A673 (cell line): ENCODE measurements at regions not wholly inside any gene's neighbourhood (a gene's known extent, or its start where the extent isn't known, plus 50 kb on each side); places are given as distances from the start of the nearest gene placed in this dataset.

Experiments used
- BruUV-seq: library from RNA; stranded (reverse); fragments of 400-500 nt; replicated peaks from 2 replicates; lab custom pipeline; 2021; lab: Mats Ljungman, UMichigan
- CTCF ChIA-PET: fragments of 300-600 bp; sonication (Branson Sonifier 250); formaldehyde crosslinking; loops from one replicate; lab custom pipeline; 2022; ENCODE audit warnings: antibody characterized with exemption; lab: Charles Lee
- POLR2A ChIA-PET: fragments of 300-600 bp; sonication (Branson Sonifier 250); formaldehyde crosslinking; loops from one replicate; lab custom pipeline; 2022; ENCODE audit warnings: antibody characterized with exemption; ENCODE audit not compliant: low non-redundant PET; lab: Charles Lee
- DNase-seq: peaks from one replicate; pipeline ENCODE4 v3.0.0-alpha.2; 2015; ENCODE audit warnings: low spot score
- H3K27ac ChIP-seq: fragments of 200-600 bp; sonication (generic); 2 replicates; pipeline ENCODE4 v1.5.1; 2016; ENCODE audit warnings: mixed run types, low read depth, mild to moderate bottlenecking, mixed read lengths, antibody characterized with exemption, low read length; ENCODE audit not compliant: poor library complexity, severe bottlenecking
- H3K27me3 ChIP-seq: fragments of 200-600 bp; sonication (generic); replicated peaks from 2 replicates; pipeline ENCODE4 v1.6.1; 2017; ENCODE audit warnings: mixed run types, low read depth, mild to moderate bottlenecking, mixed read lengths, antibody characterized with exemption, low read length; ENCODE audit not compliant: insufficient read depth, poor library complexity
- H3K36me3 ChIP-seq: fragments of 200-600 bp; sonication (generic); 2 replicates; pipeline ENCODE4 v1.6.1; 2016; ENCODE audit warnings: mixed run types, mild to moderate bottlenecking, mixed read lengths, antibody characterized with exemption, low read length; ENCODE audit not compliant: insufficient read depth, poor library complexity, severe bottlenecking
- H3K4me1 ChIP-seq: fragments of 200-600 bp; sonication (generic); 2 replicates; pipeline ENCODE4 v1.6.1; 2017; ENCODE audit warnings: mixed run types, mild to moderate bottlenecking, mixed read lengths, antibody characterized with exemption, low read length; ENCODE audit not compliant: insufficient read depth, poor library complexity, severe bottlenecking
- H3K4me3 ChIP-seq: fragments of 200-600 bp; sonication (generic); 2 replicates; pipeline ENCODE4 v1.5.1; 2016; ENCODE audit warnings: low read depth, mixed run types, mild to moderate bottlenecking, mixed read lengths, low read length; ENCODE audit not compliant: poor library complexity, severe bottlenecking
- H3K9me3 ChIP-seq: fragments of 200-600 bp; sonication (generic); 2 replicates; pipeline ENCODE4 v1.6.1; 2016; ENCODE audit warnings: mixed run types, low read depth, mild to moderate bottlenecking, mixed read lengths, antibody characterized with exemption, low read length; ENCODE audit not compliant: poor library complexity, severe bottlenecking
- EZH2 ChIP-seq: fragments of 200-600 bp; sonication (generic); IDR thresholded peaks from 2 replicates; pipeline ENCODE4 v1.6.1; 2017; ENCODE audit warnings: borderline replicate concordance, low read depth, mild to moderate bottlenecking, mixed read lengths, antibody characterized with exemption, low read length; ENCODE audit not compliant: poor library complexity, severe bottlenecking
- intact Hi-C: fragments of 100-400 bp; cut with micrococcal nuclease; formaldehyde crosslinking; loops from one replicate; pipeline ENCODE4 v1.10.0; 2022; ENCODE audit not compliant: unreplicated experiment
- TF ChIP-seq, protein P1 (sequence below): fragments of 300-800, 200-600 bp; sonication (generic); conservative IDR thresholded peaks from 2 replicates; pipeline ENCODE4 v1.5.1; 2017; ENCODE audit warnings: low read depth, mild to moderate bottlenecking, antibody characterized with exemption, low read length, moderate library complexity, mixed read lengths

DNA sequence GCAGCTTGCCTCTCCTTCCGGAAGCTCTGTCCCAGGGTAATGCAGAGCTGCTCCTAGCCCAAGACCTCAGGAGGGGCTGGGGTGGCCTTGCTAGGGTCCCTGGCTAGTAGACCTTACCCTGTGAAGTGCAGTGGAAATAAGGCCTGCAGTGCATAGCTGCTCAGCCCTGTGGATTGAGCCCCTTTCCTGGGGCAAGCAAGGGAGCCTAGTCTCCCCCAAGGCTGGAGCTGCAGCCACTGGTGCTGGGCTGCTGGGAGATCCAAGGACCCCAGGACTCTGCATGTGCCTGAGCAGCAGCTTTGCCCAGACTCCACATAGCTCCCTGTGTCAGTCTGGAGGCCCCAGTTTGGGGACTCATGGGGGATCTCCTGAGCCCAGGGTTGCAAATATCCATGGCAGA, 57.9 kb downstream of the FANCF start:
- no TSS peak for BruUV-seq
- Histone ChIP-seq H3K36me3 (no peaks in the 10 kb centered on the region), H3K27me3 (no peaks in the 10 kb centered on the region), H3K4me1 (no peaks in the 10 kb centered on the region), H3K9me3 (no peaks in the 10 kb centered on the region), H3K27ac (no peak overlapping the region), H3K4me3 (no peak overlapping the region)
- POLR2A ChIA-PET: no interaction called here
- intact Hi-C loops: no loop called here
- DNase-seq: no peak
- CTCF ChIA-PET: no interaction called here
- TF ChIP-seq EZH2: no peak
- TF ChIP-seq, protein P1, sequence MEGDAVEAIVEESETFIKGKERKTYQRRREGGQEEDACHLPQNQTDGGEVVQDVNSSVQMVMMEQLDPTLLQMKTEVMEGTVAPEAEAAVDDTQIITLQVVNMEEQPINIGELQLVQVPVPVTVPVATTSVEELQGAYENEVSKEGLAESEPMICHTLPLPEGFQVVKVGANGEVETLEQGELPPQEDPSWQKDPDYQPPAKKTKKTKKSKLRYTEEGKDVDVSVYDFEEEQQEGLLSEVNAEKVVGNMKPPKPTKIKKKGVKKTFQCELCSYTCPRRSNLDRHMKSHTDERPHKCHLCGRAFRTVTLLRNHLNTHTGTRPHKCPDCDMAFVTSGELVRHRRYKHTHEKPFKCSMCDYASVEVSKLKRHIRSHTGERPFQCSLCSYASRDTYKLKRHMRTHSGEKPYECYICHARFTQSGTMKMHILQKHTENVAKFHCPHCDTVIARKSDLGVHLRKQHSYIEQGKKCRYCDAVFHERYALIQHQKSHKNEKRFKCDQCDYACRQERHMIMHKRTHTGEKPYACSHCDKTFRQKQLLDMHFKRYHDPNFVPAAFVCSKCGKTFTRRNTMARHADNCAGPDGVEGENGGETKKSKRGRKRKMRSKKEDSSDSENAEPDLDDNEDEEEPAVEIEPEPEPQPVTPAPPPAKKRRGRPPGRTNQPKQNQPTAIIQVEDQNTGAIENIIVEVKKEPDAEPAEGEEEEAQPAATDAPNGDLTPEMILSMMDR: no peak

DNA sequence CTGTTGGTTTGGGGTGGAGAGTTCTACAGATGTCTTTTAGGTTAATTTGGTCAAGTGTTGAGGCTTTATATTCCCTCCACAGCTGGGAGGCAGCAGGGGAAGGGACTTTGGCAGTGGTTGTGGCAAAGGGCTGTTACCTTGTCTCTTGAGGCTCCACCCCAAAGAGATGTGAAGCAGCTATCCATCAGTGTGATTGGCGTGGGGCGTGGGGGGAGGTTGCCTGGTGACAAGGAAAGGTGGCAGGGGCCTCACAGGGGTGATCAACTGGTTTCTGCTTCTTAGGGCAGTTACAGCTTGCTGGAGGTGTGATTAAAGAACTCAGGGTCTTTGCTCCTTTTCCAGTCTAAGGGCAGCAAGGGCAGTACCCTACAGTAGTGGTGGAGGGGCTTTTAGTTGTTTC, 59.3 kb downstream of the FANCF start:
- no peaks in the 10 kb centered on the region for H3K4me1 ChIP-seq
- intact Hi-C loops: no loop called here
- no peaks in the 10 kb centered on the region for H3K9me3 ChIP-seq
- BruUV-seq: no TSS peak
- ChIA-PET POLR2A (no interaction called here), CTCF (no interaction called here)
- H3K36me3 ChIP-seq: no peaks in the 10 kb centered on the region
- no peak overlapping the region for H3K27ac ChIP-seq
- TF ChIP-seq, protein P1: no peak
- no peak for TF ChIP-seq EZH2
- no peak for DNase-seq
- H3K4me3 ChIP-seq: no peak overlapping the region
- H3K27me3 ChIP-seq: no peaks in the 10 kb centered on the region

DNA sequence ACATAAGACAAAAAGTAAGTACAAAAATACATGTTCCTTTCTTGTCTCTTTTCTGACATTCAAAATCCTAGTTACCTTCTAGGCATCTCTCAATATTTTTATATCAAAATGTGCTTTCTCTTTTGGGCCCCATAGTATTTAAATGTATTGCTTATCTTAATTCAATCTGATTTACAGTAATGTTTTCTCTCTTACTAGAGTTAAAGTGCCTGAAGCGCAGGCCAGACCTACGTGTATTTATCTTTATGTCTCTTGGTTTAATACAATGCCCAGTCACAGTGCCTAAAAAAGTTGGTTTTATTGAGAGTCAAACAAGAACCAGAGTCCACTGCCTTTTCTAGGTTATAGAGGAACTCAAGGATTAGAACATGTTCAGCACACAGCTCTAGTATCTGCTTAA, 64.3 kb downstream of the FANCF start:
- CTCF ChIA-PET: no interaction called here
- H3K4me3 ChIP-seq: no peak overlapping the region

More for the DNA sequence above, 64.3 kb downstream of the FANCF start:
- H3K27ac ChIP-seq: no peak overlapping the region
- DNase-seq: no peak
- no peaks in the 10 kb centered on the region for H3K9me3 ChIP-seq
- POLR2A ChIA-PET: no interaction called here
- intact Hi-C loops: no loop called here
- peaks cover 10% of the 10 kb centered on the region for H3K4me1 ChIP-seq
- TF ChIP-seq, protein P1: no peak
- TF ChIP-seq EZH2: no peak
- BruUV-seq: no TSS peak
- no peaks in the 10 kb centered on the region for H3K27me3 ChIP-seq
- no peaks in the 10 kb centered on the region for H3K36me3 ChIP-seq
